Tibial nerve (tissue), 4 donors: ENCODE measurements at regions not wholly inside any gene's neighbourhood (a gene's known extent, or its start where the extent isn't known, plus 50 kb on each side); places are given as distances from the start of the nearest gene placed in this dataset.

Experiments used
- DNase-seq, 2 donors: peaks; one replicate each; pipeline ENCODE4 v3.0.0-alpha.2; 2019; ENCODE audit warnings: low spot score in 2 of 2
- H3K27ac ChIP-seq, 4 donors: fragments of 200-600 bp; sonication (generic) in 3 of 4; one replicate each; pipeline ENCODE4 v1.5.1; 2017 to 2019; ENCODE audit warnings: mild to moderate bottlenecking in 1 of 4
- H3K27me3 ChIP-seq, 2 donors: fragments of 200-600 bp; sonication (generic) in 1 of 2; one replicate each; pipeline versions ENCODE4 v1.5.1 to v1.6.0; 2017 to 2019
- H3K36me3 ChIP-seq, 3 donors: fragments of 200-600 bp; sonication (generic); one replicate each; pipeline ENCODE4 v1.5.1; 2018 to 2019
- H3K4me1 ChIP-seq, 4 donors: fragments of 200-600 bp; sonication (generic) in 3 of 4; one replicate each; pipeline ENCODE4 v1.5.1; 2017 to 2019
- H3K4me3 ChIP-seq, 4 donors: fragments of 200-600 bp; sonication (generic) in 3 of 4; one replicate each; pipeline ENCODE4 v1.5.1; 2017 to 2019; ENCODE audit warnings: mild to moderate bottlenecking in 1 of 4, moderate library complexity in 1 of 4
- H3K9me3 ChIP-seq, 4 donors: fragments of 200-600 bp; sonication (generic) in 3 of 4; one replicate each; pipeline ENCODE4 v1.5.1; 2017 to 2019
- CTCF ChIP-seq, 5 experiments: fragments of 200-600 bp in 3 of 5; fragments of 450-650 bp in 2 of 5; sonication (generic) in 3 of 5; IDR thresholded peaks; one replicate each; pipeline ENCODE4 v1.5.1; 2016 to 2019; ENCODE audit warnings: antibody characterized with exemption in 5 of 5, mild to moderate bottlenecking in 3 of 5, moderate library complexity in 2 of 5
- EP300 ChIP-seq, 2 donors: sonication (generic); formaldehyde crosslinking; IDR thresholded peaks; one replicate each; pipeline ENCODE4 v1.6.1; 2017; ENCODE audit warnings: antibody characterized with exemption in 2 of 2, mild to moderate bottlenecking in 1 of 2
- POLR2A ChIP-seq, 2 donors: fragments of 450-650 bp; IDR thresholded peaks; one replicate each; pipeline ENCODE4 v1.6.1; 2017; ENCODE audit warnings: antibody characterized with exemption in 2 of 2, mild to moderate bottlenecking in 2 of 2, moderate library complexity in 2 of 2
- WGBS, 2 donors: methylation state at CpG; one replicate each; pipeline ENCODE4 v1.1.5; 2018; 5-methylcytosine and 5-hydroxymethylcytosine counted together

- Histone ChIP-seq H3K27ac (no peak overlapping the region), H3K4me1 (peaks cover 3 to 52% (median 24%) of the 10 kb centered on the region in 4 donors), H3K4me3 (no peak overlapping the region), H3K27me3 (no peaks in the 10 kb centered on the region), H3K9me3 (no peaks in the 10 kb centered on the region), H3K36me3 (peaks cover 0 to 82% (median 42%) of the 10 kb centered on the region in 3 donors)
- 75 to 78% methylated on average over 16 of the region's 16 CpGs for WGBS, 2 donors
- TF ChIP-seq CTCF (IDR thresholded peaks at IDR 0.05), result no peak
- no peak for TF ChIP-seq EP300 (IDR thresholded peaks at IDR 0.05)
- TF ChIP-seq POLR2A (IDR thresholded peaks at IDR 0.05), result no peak
- peak in 1 of 2 donors; percentile 8 for DNase-seq
Measured at GRCh38 chr17:77491921-77492445, 351.2 kb downstream of the SEC14L1 start.

GRCh38 chr17:77492446-77493237 is 351.9 kb downstream of the SEC14L1 start:
- peak in 1 of 2 donors; percentile 10 for DNase-seq
- Histone ChIP-seq H3K36me3 (peaks cover 0 to 82% (median 41%) of the 10 kb centered on the region in 3 donors), H3K27me3 (no peaks in the 10 kb centered on the region), H3K4me1 (peaks cover 3 to 49% (median 24%) of the 10 kb centered on the region in 4 donors), H3K27ac (peak overlapping the region in 1 of 4 donors; percentile 44), H3K4me3 (no peak overlapping the region), H3K9me3 (no peaks in the 10 kb centered on the region)
- WGBS, 2 donors, result 79 to 80% methylated on average over 9 to 23 of the region's 23 CpGs
- TF ChIP-seq CTCF (IDR thresholded peaks at IDR 0.05) (no peak), EP300 (IDR thresholded peaks at IDR 0.05) (no peak), POLR2A (IDR thresholded peaks at IDR 0.05) (no peak)

- H3K27ac ChIP-seq, result peak overlapping the region in 2 of 4 donors; percentile 15 to 62
- no peak overlapping the region for H3K4me3 ChIP-seq
- TF ChIP-seq CTCF (IDR thresholded peaks at IDR 0.05) (no peak), POLR2A (IDR thresholded peaks at IDR 0.05) (no peak), EP300 (IDR thresholded peaks at IDR 0.05) (peak in 1 of 2 donors; percentile 15)
- H3K36me3 ChIP-seq, result peaks cover 0 to 82% (median 34%) of the 10 kb centered on the region in 3 donors
- DNase-seq, result peak in 1 of 2 donors; percentile 13
- no peaks in the 10 kb centered on the region for H3K9me3 ChIP-seq
- no peaks in the 10 kb centered on the region for H3K27me3 ChIP-seq
- 67% methylated on average over 11 of the region's 11 CpGs for WGBS, 2 donors
- H3K4me1 ChIP-seq, result peaks cover 3 to 49% (median 24%) of the 10 kb centered on the region in 4 donors
Measured at GRCh38 chr17:77493238-77493820, 352.6 kb downstream of the SEC14L1 start.

- peaks cover 3 to 43% (median 23%) of the 10 kb centered on the region in 4 donors for H3K4me1 ChIP-seq
- 69 to 73% methylated on average over 9 of the region's 9 CpGs for WGBS, 2 donors
- no peaks in the 10 kb centered on the region for H3K27me3 ChIP-seq
- no peaks in the 10 kb centered on the region for H3K9me3 ChIP-seq
- H3K27ac ChIP-seq, result peak overlapping the region in 2 of 4 donors; percentile 15 to 57
- no peak overlapping the region for H3K4me3 ChIP-seq
- H3K36me3 ChIP-seq, result peaks cover 0 to 82% (median 27%) of the 10 kb centered on the region in 3 donors
- peak in 1 of 2 donors; percentile 4 for DNase-seq
- TF ChIP-seq POLR2A (IDR thresholded peaks at IDR 0.05), result no peak
- no peak for TF ChIP-seq CTCF (IDR thresholded peaks at IDR 0.05)
- no peak for TF ChIP-seq EP300 (IDR thresholded peaks at IDR 0.05)
Measured at GRCh38 chr17:77493901-77494663, 353.3 kb downstream of the SEC14L1 start.
